ENCODE measurements at regions not wholly inside any gene's neighbourhood (a gene's known extent, or its start where the extent isn't known, plus 50 kb on each side); places are given as distances from the start of the nearest gene placed in this dataset.

DNA sequence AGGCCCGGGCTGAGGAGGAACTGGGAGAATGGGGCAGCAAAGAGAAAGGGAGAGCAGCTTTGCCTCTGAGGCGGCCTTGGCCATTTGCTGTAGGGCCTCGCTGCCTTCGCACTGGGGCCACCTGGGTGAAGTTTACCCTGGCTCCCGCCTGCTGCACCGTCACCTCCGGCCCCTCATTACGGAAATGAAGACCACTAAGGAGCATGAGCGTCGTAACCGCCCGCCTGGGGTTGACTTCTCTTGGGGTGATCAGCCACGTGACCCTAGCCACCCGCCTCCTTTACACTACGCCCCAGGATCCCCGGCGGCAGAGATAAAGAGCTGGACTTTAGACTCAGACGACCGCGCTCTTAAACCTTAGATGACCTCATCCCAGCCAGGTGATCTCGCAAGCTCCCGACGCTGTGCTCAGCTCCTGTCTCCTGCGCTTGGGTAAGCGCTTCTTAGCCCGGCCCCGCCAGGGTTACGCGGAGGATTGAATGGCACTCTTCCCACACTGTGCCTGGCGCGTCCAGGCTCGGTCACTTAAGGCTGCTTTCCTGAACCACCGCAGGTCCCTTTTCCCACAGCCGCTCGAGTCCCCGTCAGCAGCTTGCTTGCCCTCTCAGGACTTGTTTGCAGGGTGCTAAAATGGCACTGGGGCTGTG lies 107.9 kb upstream of the LARP1 start (continued):
- TF ChIP-seq NCOA2 (CRISPR knock-in tag; IDR thresholded peaks at IDR 0.05) (peak; percentile 40; the same call in 1 of the 2 replicates), ZBTB7A (CRISPR knock-in tag; IDR thresholded peaks at IDR 0.05) (no peak), KDM2A (CRISPR knock-in tag; IDR thresholded peaks at IDR 0.05; ENCODE audit: borderline replicate concordance, low read depth) (peak; percentile 66; the same call in 1 of the 2 replicates), SOX5 (CRISPR knock-in tag; IDR thresholded peaks at IDR 0.05; ENCODE audit: borderline replicate concordance) (peak; percentile 69; the same call in 1 of the 2 replicates), ZNF232 (CRISPR knock-in tag; IDR thresholded peaks at IDR 0.05; ENCODE audit: borderline replicate concordance) (peak; percentile 87), SALL2 (CRISPR knock-in tag; IDR thresholded peaks at IDR 0.05) (0 out of 2 replicates have a peak, but pooled peaks have one; percentile 36), RFXAP (CRISPR knock-in tag; IDR thresholded peaks at IDR 0.05; ENCODE audit: borderline replicate concordance) (no peak), ZNF709 (CRISPR knock-in tag; IDR thresholded peaks at IDR 0.05) (peak; percentile 27; the same call in 1 of the 2 replicates)
- TF ChIP-seq, protein P1, sequence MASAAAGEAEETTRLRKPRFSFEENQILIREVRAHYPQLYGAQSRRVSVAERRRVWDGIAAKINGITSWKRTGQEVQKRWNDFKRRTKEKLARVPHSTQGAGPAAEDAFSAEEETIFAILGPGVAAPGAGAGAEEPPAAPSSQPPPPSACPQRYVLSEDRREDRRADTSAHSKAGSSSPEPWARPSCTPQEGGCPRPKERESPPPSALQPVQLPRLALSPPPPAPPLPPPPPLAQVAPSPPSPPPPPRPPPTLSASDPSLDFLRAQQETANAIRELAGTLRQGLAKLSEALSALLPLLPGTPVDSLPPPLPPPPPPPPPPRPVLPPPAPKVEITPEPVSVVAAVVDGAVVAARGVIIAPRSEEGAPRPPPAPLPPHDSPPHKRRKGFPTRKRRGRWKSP (CRISPR knock-in tag; IDR thresholded peaks at IDR 0.05), result peak; percentile 12; the same call in 1 of the 2 replicates
- TF ChIP-seq, protein P2, sequence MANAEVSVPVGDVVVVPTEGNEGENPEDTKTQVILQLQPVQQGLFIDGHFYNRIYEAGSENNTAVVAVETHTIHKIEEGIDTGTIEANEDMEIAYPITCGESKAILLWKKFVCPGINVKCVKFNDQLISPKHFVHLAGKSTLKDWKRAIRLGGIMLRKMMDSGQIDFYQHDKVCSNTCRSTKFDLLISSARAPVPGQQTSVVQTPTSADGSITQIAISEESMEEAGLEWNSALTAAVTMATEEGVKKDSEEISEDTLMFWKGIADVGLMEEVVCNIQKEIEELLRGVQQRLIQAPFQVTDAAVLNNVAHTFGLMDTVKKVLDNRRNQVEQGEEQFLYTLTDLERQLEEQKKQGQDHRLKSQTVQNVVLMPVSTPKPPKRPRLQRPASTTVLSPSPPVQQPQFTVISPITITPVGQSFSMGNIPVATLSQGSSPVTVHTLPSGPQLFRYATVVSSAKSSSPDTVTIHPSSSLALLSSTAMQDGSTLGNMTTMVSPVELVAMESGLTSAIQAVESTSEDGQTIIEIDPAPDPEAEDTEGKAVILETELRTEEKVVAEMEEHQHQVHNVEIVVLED (CRISPR knock-in tag; IDR thresholded peaks at IDR 0.05; ENCODE audit: borderline replicate concordance), result 0 out of 2 replicates have a peak, but pooled peaks have one; percentile 22
- TF ChIP-seq, protein P3, sequence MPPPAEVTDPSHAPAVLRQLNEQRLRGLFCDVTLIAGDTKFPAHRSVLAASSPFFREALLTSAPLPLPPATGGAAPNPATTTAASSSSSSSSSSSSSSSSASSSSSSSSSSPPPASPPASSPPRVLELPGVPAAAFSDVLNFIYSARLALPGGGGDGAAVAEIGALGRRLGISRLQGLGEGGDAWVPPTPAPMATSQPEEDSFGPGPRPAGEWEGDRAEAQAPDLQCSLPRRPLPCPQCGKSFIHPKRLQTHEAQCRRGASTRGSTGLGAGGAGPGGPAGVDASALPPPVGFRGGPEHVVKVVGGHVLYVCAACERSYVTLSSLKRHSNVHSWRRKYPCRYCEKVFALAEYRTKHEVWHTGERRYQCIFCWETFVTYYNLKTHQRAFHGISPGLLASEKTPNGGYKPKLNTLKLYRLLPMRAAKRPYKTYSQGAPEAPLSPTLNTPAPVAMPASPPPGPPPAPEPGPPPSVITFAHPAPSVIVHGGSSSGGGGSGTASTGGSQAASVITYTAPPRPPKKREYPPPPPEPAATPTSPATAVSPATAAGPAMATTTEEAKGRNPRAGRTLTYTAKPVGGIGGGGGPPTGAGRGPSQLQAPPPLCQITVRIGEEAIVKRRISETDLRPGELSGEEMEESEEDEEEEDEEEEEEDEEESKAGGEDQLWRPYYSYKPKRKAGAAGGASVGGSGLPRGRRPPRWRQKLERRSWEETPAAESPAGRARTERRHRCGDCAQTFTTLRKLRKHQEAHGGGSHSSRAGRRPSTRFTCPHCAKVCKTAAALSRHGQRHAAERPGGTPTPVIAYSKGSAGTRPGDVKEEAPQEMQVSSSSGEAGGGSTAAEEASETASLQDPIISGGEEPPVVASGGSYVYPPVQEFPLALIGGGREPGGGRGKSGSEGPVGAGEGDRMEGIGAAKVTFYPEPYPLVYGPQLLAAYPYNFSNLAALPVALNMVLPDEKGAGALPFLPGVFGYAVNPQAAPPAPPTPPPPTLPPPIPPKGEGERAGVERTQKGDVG (CRISPR knock-in tag; IDR thresholded peaks at IDR 0.05; ENCODE audit: borderline replicate concordance), result peak; percentile 84; the same call in 1 of the 2 replicates
- TF ChIP-seq, protein P4, sequence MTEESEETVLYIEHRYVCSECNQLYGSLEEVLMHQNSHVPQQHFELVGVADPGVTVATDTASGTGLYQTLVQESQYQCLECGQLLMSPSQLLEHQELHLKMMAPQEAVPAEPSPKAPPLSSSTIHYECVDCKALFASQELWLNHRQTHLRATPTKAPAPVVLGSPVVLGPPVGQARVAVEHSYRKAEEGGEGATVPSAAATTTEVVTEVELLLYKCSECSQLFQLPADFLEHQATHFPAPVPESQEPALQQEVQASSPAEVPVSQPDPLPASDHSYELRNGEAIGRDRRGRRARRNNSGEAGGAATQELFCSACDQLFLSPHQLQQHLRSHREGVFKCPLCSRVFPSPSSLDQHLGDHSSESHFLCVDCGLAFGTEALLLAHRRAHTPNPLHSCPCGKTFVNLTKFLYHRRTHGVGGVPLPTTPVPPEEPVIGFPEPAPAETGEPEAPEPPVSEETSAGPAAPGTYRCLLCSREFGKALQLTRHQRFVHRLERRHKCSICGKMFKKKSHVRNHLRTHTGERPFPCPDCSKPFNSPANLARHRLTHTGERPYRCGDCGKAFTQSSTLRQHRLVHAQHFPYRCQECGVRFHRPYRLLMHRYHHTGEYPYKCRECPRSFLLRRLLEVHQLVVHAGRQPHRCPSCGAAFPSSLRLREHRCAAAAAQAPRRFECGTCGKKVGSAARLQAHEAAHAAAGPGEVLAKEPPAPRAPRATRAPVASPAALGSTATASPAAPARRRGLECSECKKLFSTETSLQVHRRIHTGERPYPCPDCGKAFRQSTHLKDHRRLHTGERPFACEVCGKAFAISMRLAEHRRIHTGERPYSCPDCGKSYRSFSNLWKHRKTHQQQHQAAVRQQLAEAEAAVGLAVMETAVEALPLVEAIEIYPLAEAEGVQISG (CRISPR knock-in tag; IDR thresholded peaks at IDR 0.05), result peak; percentile 73; the same call in 1 of the 2 replicates
- TF ChIP-seq, protein P5, sequence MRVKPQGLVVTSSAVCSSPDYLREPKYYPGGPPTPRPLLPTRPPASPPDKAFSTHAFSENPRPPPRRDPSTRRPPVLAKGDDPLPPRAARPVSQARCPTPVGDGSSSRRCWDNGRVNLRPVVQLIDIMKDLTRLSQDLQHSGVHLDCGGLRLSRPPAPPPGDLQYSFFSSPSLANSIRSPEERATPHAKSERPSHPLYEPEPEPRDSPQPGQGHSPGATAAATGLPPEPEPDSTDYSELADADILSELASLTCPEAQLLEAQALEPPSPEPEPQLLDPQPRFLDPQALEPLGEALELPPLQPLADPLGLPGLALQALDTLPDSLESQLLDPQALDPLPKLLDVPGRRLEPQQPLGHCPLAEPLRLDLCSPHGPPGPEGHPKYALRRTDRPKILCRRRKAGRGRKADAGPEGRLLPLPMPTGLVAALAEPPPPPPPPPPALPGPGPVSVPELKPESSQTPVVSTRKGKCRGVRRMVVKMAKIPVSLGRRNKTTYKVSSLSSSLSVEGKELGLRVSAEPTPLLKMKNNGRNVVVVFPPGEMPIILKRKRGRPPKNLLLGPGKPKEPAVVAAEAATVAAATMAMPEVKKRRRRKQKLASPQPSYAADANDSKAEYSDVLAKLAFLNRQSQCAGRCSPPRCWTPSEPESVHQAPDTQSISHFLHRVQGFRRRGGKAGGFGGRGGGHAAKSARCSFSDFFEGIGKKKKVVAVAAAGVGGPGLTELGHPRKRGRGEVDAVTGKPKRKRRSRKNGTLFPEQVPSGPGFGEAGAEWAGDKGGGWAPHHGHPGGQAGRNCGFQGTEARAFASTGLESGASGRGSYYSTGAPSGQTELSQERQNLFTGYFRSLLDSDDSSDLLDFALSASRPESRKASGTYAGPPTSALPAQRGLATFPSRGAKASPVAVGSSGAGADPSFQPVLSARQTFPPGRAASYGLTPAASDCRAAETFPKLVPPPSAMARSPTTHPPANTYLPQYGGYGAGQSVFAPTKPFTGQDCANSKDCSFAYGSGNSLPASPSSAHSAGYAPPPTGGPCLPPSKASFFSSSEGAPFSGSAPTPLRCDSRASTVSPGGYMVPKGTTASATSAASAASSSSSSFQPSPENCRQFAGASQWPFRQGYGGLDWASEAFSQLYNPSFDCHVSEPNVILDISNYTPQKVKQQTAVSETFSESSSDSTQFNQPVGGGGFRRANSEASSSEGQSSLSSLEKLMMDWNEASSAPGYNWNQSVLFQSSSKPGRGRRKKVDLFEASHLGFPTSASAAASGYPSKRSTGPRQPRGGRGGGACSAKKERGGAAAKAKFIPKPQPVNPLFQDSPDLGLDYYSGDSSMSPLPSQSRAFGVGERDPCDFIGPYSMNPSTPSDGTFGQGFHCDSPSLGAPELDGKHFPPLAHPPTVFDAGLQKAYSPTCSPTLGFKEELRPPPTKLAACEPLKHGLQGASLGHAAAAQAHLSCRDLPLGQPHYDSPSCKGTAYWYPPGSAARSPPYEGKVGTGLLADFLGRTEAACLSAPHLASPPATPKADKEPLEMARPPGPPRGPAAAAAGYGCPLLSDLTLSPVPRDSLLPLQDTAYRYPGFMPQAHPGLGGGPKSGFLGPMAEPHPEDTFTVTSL (CRISPR knock-in tag; IDR thresholded peaks at IDR 0.05; ENCODE audit: borderline replicate concordance), result peak; percentile 57; the same call in 1 of the 2 replicates
